ENCODE measurements at regions not wholly inside any gene's neighbourhood (a gene's known extent, or its start where the extent isn't known, plus 50 kb on each side); places are given as distances from the start of the nearest gene placed in this dataset.

DNA sequence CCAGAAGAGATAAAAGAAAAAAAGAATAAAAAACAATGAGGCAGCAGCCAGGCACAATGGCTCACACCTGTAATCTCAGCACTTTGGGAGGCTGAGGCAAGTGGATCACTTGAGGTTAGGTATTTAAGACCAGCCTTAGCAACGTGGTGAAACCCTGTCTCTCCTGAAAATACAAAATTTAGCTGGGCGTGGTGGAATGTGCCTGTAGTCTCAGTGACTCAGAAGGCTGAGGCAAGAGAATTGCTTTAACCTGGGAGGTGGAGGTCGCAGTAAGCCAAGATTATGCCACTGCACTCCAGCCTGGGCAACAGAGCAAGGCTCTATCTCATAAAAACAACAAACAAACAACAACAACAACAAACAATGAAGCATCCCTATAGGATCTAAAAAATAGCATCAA lies 121.5 kb downstream of the HMHB1 start:
- no peak overlapping the region for H3K27ac ChIP-seq
- H3K27me3 ChIP-seq, result no peaks in the 10 kb centered on the region
- no peaks in the 10 kb centered on the region for H3K36me3 ChIP-seq
- H3K4me1 ChIP-seq, result peaks cover 0 to 13% (median 8%) of the 10 kb centered on the region in 4 donors
- H3K4me3 ChIP-seq, result no peak overlapping the region
- 52 to 77% methylated on average over 3 of the region's 3 CpGs for WGBS, 2 donors
- intact Hi-C loops (cut with DNase I), result no loop called here
- TF ChIP-seq EP300 (IDR thresholded peaks at IDR 0.05), result no peak
- TF ChIP-seq, protein P1, sequence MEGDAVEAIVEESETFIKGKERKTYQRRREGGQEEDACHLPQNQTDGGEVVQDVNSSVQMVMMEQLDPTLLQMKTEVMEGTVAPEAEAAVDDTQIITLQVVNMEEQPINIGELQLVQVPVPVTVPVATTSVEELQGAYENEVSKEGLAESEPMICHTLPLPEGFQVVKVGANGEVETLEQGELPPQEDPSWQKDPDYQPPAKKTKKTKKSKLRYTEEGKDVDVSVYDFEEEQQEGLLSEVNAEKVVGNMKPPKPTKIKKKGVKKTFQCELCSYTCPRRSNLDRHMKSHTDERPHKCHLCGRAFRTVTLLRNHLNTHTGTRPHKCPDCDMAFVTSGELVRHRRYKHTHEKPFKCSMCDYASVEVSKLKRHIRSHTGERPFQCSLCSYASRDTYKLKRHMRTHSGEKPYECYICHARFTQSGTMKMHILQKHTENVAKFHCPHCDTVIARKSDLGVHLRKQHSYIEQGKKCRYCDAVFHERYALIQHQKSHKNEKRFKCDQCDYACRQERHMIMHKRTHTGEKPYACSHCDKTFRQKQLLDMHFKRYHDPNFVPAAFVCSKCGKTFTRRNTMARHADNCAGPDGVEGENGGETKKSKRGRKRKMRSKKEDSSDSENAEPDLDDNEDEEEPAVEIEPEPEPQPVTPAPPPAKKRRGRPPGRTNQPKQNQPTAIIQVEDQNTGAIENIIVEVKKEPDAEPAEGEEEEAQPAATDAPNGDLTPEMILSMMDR (IDR thresholded peaks at IDR 0.05), result no peak
- no peak for TF ChIP-seq POLR2AphosphoS5 (IDR thresholded peaks at IDR 0.05)
- TF ChIP-seq POLR2A (IDR thresholded peaks at IDR 0.05), result no peak
- no peak for DNase-seq
- H3K9me3 ChIP-seq, result peaks cover 0 to 6% (median 0%) of the 10 kb centered on the region in 4 donors

DNA sequence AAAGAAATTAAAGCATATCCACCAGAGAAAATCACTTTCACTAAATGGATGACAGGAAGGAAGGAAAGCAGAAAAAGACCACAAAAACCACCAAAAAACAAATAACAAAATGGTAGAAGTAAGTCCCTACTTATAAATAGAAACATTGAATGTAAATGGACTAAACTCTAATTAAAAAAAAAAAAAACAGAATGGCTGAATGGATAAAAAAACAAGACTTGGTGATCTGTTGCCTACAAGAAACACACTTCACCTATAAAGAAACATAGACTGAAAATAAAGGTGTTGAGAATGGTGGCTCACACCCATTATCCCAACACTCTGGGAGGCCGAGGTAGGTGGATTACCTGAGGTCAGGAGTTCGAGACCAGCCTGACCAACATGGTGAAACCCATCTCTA lies 122.9 kb downstream of the HMHB1 start:
- Histone ChIP-seq H3K27me3 (no peaks in the 10 kb centered on the region), H3K36me3 (no peaks in the 10 kb centered on the region), H3K4me3 (no peak overlapping the region), H3K9me3 (peaks cover 0 to 6% (median 0%) of the 10 kb centered on the region in 4 donors), H3K27ac (no peak overlapping the region), H3K4me1 (peaks cover 0 to 13% (median 8%) of the 10 kb centered on the region in 4 donors)
- intact Hi-C loops (cut with DNase I), result no loop called here
- TF ChIP-seq EP300 (IDR thresholded peaks at IDR 0.05), result no peak
- TF ChIP-seq, protein P1 (IDR thresholded peaks at IDR 0.05), result no peak
- TF ChIP-seq POLR2A (IDR thresholded peaks at IDR 0.05), result no peak
- no peak for TF ChIP-seq POLR2AphosphoS5 (IDR thresholded peaks at IDR 0.05)
- 77 to 81% methylated on average over 2 of the region's 2 CpGs for WGBS, 2 donors
- no peak for DNase-seq

DNA sequence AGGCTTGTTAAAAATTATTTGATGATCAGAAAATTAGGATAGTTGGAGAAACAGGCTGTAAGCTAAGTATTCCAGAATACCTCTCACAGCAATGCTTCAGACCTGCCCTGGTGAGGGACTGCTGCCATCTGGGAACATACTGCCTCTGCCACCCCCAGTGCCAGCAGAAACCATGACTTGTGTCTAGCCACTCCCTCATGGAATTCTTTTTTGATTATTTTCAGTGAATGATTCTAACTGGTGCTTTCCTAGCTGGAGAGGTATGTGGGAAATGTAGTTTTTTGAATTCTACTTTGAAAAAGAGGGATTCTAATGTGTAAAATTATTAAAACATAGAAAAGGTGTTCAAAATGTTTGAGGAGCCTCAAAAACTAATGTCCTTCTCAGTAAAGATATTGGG lies 126.3 kb downstream of the HMHB1 start:
- intact Hi-C loops (cut with DNase I), result no loop called here
- no peak for DNase-seq

DNA sequence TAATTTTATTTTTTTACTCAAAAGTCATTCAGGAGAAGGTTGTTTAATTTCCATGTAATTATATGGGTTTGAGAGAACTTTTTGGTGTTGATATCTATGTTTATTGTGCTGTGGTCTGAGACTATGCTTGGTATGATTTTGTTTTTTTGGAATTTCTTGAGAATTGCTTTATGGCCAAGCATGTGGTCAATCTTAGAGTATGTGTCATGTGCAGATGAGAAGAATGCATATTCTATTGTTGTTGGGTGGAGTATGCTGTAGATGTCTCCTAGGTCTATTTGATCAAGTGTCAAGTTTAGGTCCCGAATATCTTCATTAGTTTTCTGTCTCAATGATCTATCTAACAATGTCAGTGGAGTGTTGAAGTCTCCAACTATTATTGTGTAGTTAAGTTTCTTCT lies 134.9 kb downstream of the HMHB1 start:
- intact Hi-C loops (cut with DNase I), result no loop called here
- H3K36me3 ChIP-seq, result no peaks in the 10 kb centered on the region
- H3K4me3 ChIP-seq, result no peak overlapping the region
- WGBS, 2 donors, result 85 to 91% methylated on average over 1 of the region's 1 CpG
- H3K27me3 ChIP-seq, result no peaks in the 10 kb centered on the region
- H3K4me1 ChIP-seq, result no peaks in the 10 kb centered on the region
- TF ChIP-seq, protein P1 (IDR thresholded peaks at IDR 0.05), result no peak
- TF ChIP-seq POLR2AphosphoS5 (IDR thresholded peaks at IDR 0.05) (no peak), POLR2A (IDR thresholded peaks at IDR 0.05) (no peak), EP300 (IDR thresholded peaks at IDR 0.05) (no peak)
- peaks cover 0 to 8% (median 3%) of the 10 kb centered on the region in 4 donors for H3K9me3 ChIP-seq
- DNase-seq, result no peak
- H3K27ac ChIP-seq, result no peak overlapping the region

More for the DNA sequence above, 126.3 kb downstream of the HMHB1 start:
- H3K27me3 ChIP-seq, result no peaks in the 10 kb centered on the region
- H3K36me3 ChIP-seq, result no peaks in the 10 kb centered on the region
- H3K4me3 ChIP-seq, result no peak overlapping the region
- peaks cover 0 to 9% (median 3%) of the 10 kb centered on the region in 4 donors for H3K9me3 ChIP-seq
- no peak for TF ChIP-seq POLR2AphosphoS5 (IDR thresholded peaks at IDR 0.05)
- TF ChIP-seq, protein P1 (IDR thresholded peaks at IDR 0.05), result no peak
- TF ChIP-seq POLR2A (IDR thresholded peaks at IDR 0.05), result no peak
- H3K4me1 ChIP-seq, result no peaks in the 10 kb centered on the region
- no peak overlapping the region for H3K27ac ChIP-seq

DNA sequence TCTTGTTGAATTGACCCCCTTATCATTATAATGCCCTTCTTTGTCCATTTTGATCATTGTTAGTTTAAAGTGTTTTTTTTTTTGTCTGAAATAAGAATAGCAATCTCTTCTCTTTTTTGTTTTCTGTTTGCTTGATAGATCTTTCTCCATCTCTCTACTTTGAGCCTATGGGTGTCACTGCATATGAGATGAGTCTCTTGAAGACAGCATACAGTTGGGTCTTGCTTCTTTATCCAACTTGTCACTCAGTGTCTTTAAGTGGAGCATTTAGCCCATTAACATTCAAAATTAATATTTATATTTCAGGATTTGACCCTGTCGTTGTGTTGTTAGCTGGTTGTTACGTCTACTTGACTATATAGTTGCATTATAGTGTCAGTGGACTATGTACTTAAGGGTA lies 135.4 kb downstream of the HMHB1 start:
- intact Hi-C loops (cut with DNase I), result no loop called here
- Histone ChIP-seq H3K36me3 (no peaks in the 10 kb centered on the region), H3K4me1 (no peaks in the 10 kb centered on the region), H3K9me3 (peaks cover 0 to 8% (median 3%) of the 10 kb centered on the region in 4 donors), H3K27me3 (no peaks in the 10 kb centered on the region), H3K4me3 (no peak overlapping the region), H3K27ac (no peak overlapping the region)
- WGBS, 2 donors, result 84 to 90% methylated on average over 2 of the region's 2 CpGs
- no peak for DNase-seq
- TF ChIP-seq EP300 (IDR thresholded peaks at IDR 0.05), result no peak
- no peak for TF ChIP-seq POLR2A (IDR thresholded peaks at IDR 0.05)
- TF ChIP-seq POLR2AphosphoS5 (IDR thresholded peaks at IDR 0.05), result no peak
- TF ChIP-seq, protein P1 (IDR thresholded peaks at IDR 0.05), result no peak
